GM13977 (cell line): ENCODE measurements at regions not wholly inside any gene's neighbourhood (a gene's known extent, or its start where the extent isn't known, plus 50 kb on each side); places are given as distances from the start of the nearest gene placed in this dataset.

Experiments
- DNase-seq: peaks from one replicate; pipeline ENCODE4 v3.0.0; 2012; ENCODE audit warnings: low spot score
- CTCF ChIP-seq: IDR thresholded peaks from 2 replicates; pipeline ENCODE4 v1.5.1; 2012; ENCODE audit warnings: mild to moderate bottlenecking, control low read depth; ENCODE audit not compliant: insufficient read depth; ENCODE audit errors: extremely low read depth, missing control alignments
- in situ Hi-C: fragments of 300-500 bp; cut with MboI; formaldehyde crosslinking; loops from one replicate; pipeline ENCODE4 v1.12.0; 2022; ENCODE audit warnings: low sequenced_read_pairs, low pct_unique_long_range_greater_than_20kb, mixed read lengths, inconsistent platforms; ENCODE audit not compliant: unreplicated experiment

GRCh38 chr20:8986631-8987030 lies 82.3 kb upstream of the PLCB4 start:
- in situ Hi-C loops = no loop called here
- TF ChIP-seq CTCF = no peak
- no peak for DNase-seq

- in situ Hi-C loops = no loop called here
Observed at GRCh38 chr20:8990770-8991169, 78.1 kb upstream of the PLCB4 start.

GRCh38 chr20:8994045-8994444 lies 74.8 kb upstream of the PLCB4 start:
- no peak for DNase-seq
- in situ Hi-C loops = no loop called here
- TF ChIP-seq CTCF = no peak

More at GRCh38 chr20:8990770-8991169, 78.1 kb upstream of the PLCB4 start:
- TF ChIP-seq CTCF = no peak
- no peak for DNase-seq

- DNase-seq = no peak
- TF ChIP-seq CTCF = no peak
- in situ Hi-C loops = no loop called here
Observed at GRCh38 chr20:8995761-8996160, 73.1 kb upstream of the PLCB4 start.

GRCh38 chr20:8996817-8997512 lies 71.9 kb upstream of the PLCB4 start:
- TF ChIP-seq CTCF = no peak
- in situ Hi-C loops = no loop called here

GRCh38 chr20:8997701-8998117 lies 71.2 kb upstream of the PLCB4 start:
- TF ChIP-seq CTCF = no peak
- no peak for DNase-seq
- in situ Hi-C loops = no loop called here

More at GRCh38 chr20:8996817-8997512, 71.9 kb upstream of the PLCB4 start:
- no peak for DNase-seq
